ENCODE measurements at regions not wholly inside any gene's neighbourhood (a gene's known extent, or its start where the extent isn't known, plus 50 kb on each side); places are given as distances from the start of the nearest gene placed in this dataset.

- no peak for TF ChIP-seq JUND (IDR thresholded peaks at IDR 0.05; ENCODE audit: low read depth)
Observed at GRCh38 chr13:42729857-42730402, 51.5 kb upstream of the FAM216B start.

More at GRCh38 chr13:42729857-42730402, 51.5 kb upstream of the FAM216B start:
- no peak for DNase-seq (ENCODE audit: low read depth in 1 of 2, low spot score in 1 of 2)
- in situ Hi-C loops (cut with HindIII; ENCODE audit: low pct_unique_long_range_greater_than_20kb, low sequenced_read_pairs), result no loop called here
